Neural crest cell (in vitro differentiated cells): ENCODE measurements at regions not wholly inside any gene's neighbourhood (a gene's known extent, or its start where the extent isn't known, plus 50 kb on each side); places are given as distances from the start of the nearest gene placed in this dataset.

Source experiments
- DNase-seq: peaks from one replicate; pipeline ENCODE4 v3.0.0; 2021; ENCODE audit warnings: low read depth, mixed read lengths, low spot score
- H3K27ac Mint-ChIP-seq: one replicate; pipeline ENCODE4 v1.8.0; 2021; ENCODE audit warnings: mild to moderate bottlenecking, mixed read lengths; ENCODE audit not compliant: unreplicated experiment
- H3K27me3 Mint-ChIP-seq: 2 replicates; pipeline ENCODE4 v1.8.0; 2021; ENCODE audit warnings: low read depth, mild to moderate bottlenecking, mixed read lengths
- H3K36me3 Mint-ChIP-seq: 2 replicates; pipeline ENCODE4 v1.8.0; 2021; ENCODE audit warnings: low read depth, mild to moderate bottlenecking, mixed read lengths
- H3K4me1 Mint-ChIP-seq: 2 replicates; pipeline ENCODE4 v1.8.0; 2021; ENCODE audit warnings: mixed read lengths
- H3K4me3 Mint-ChIP-seq: one replicate; pipeline ENCODE4 v1.8.0; 2021; ENCODE audit warnings: mild to moderate bottlenecking, mixed read lengths
- H3K9me3 Mint-ChIP-seq: 2 replicates; pipeline ENCODE4 v1.8.0; 2021; ENCODE audit warnings: mixed read lengths
- CTCF ChIP-seq: fragments of 200-600 bp; sonication (generic); conservative IDR thresholded peaks from 2 replicates; pipeline ENCODE4 v1.5.0; 2021; ENCODE audit warnings: antibody characterized with exemption, mild to moderate bottlenecking

- H3K36me3 Mint-ChIP-seq: no peaks in the 10 kb centered on the region
- H3K4me3 Mint-ChIP-seq: no peak overlapping the region
- peaks cover 3% of the 10 kb centered on the region for H3K9me3 Mint-ChIP-seq
- H3K27me3 Mint-ChIP-seq: peaks cover 7% of the 10 kb centered on the region
- peak; percentile 10 for DNase-seq
- H3K4me1 Mint-ChIP-seq: peaks cover 4% of the 10 kb centered on the region
- peak; percentile 50 for TF ChIP-seq CTCF
- H3K27ac Mint-ChIP-seq: no peak overlapping the region
Measured at GRCh38 chr12:48286665-48287064, 64.1 kb downstream of the ZNF641 start.

DNA sequence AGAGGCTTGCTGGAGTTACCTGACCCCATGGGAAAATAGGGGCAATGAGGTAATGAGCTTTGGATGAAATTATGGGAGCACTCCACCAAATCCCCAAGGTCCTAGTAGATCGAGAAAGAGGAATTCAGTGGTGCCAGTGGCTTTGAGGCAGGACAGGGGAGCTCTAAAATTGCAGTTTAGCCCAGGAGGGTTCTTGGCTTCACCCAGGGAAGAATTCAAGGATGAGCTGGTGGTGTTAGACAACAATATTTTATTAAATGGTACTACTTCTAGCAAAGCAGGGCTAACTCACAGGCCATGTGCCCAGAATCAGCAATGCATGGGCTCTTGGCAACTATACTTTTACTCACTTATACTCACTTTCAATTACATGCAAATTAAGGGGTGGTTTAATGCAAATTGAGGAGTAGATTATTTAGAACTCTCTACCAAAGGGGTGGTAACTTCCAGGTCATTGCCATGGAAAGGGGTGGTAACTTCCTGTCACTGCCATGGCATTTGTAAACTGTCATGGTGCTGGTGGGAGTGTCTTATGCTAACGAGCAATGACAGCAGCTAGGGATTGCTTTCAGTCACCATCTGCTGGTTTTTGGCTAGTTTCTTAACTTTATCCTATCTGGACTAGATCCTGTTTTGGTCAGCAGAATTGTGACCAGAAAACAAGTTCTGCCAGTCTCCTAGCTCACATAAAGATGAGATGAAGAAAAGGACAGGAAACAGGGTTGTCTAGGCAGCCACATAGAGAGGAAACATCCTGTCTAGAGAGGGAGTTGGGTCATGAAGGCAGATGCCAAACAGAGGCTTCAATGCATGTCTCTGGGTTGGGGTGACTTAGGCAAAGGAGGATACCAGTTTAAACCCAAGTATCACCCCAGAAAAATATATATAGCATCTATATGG is 64.7 kb downstream of the ZNF641 start:
- no peak overlapping the region for H3K27ac Mint-ChIP-seq
- peaks cover 4% of the 10 kb centered on the region for H3K4me1 Mint-ChIP-seq
- TF ChIP-seq CTCF: no peak
- no peak for DNase-seq
- H3K9me3 Mint-ChIP-seq: peaks cover 3% of the 10 kb centered on the region
- peaks cover 7% of the 10 kb centered on the region for H3K27me3 Mint-ChIP-seq
- H3K36me3 Mint-ChIP-seq: no peaks in the 10 kb centered on the region
- no peak overlapping the region for H3K4me3 Mint-ChIP-seq

- no peak for TF ChIP-seq CTCF
- H3K36me3 Mint-ChIP-seq: peaks cover under 1% of the 10 kb centered on the region
- DNase-seq: no peak
- H3K4me3 Mint-ChIP-seq: no peak overlapping the region
- peaks cover 4% of the 10 kb centered on the region for H3K4me1 Mint-ChIP-seq
- peaks cover 3% of the 10 kb centered on the region for H3K9me3 Mint-ChIP-seq
- peaks cover 3% of the 10 kb centered on the region for H3K27me3 Mint-ChIP-seq
- no peak overlapping the region for H3K27ac Mint-ChIP-seq
Measured at GRCh38 chr12:48281811-48282210, 68.9 kb downstream of the ZNF641 start.

DNA sequence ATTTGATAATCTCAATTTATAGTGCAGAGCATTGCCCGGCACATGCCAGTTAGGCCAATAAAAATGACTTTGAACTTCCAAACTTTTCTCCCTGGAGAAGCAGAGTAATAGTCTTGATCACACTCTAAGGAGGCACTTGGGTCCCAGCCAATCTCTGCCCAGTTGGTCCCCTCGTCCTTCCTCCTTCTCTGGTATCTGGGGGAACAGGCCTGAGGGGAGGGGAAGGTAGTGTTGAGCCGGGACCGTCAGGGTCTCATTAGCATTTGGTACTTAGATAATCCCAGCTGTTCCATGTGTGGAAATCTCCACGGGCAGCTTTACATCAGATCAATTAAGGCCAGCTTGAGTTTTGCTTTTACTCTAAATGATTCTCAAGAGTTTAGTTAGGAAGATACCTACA is 70.1 kb downstream of the ZNF641 start:
- Mint-ChIP-seq H3K9me3 (peaks cover 8% of the 10 kb centered on the region), H3K36me3 (peaks cover 4% of the 10 kb centered on the region), H3K27me3 (peaks cover 3% of the 10 kb centered on the region), H3K27ac (no peak overlapping the region), H3K4me1 (peaks cover 4% of the 10 kb centered on the region), H3K4me3 (no peak overlapping the region)
- DNase-seq: no peak
- no peak for TF ChIP-seq CTCF

- H3K36me3 Mint-ChIP-seq: peaks cover 9% of the 10 kb centered on the region
- no peak for TF ChIP-seq CTCF
- no peak for DNase-seq
- peaks cover 8% of the 10 kb centered on the region for H3K27me3 Mint-ChIP-seq
- peaks cover 14% of the 10 kb centered on the region for H3K9me3 Mint-ChIP-seq
- H3K4me3 Mint-ChIP-seq: no peak overlapping the region
- H3K4me1 Mint-ChIP-seq: peaks cover 4% of the 10 kb centered on the region
- H3K27ac Mint-ChIP-seq: no peak overlapping the region
Measured at GRCh38 chr12:48279601-48280000, 71.1 kb downstream of the ZNF641 start.
